ENCODE measurements at regions not wholly inside any gene's neighbourhood (a gene's known extent, or its start where the extent isn't known, plus 50 kb on each side); places are given as distances from the start of the nearest gene placed in this dataset.

- intact Hi-C loops (cut with micrococcal nuclease): no loop called here
- no peaks in the 10 kb centered on the region for H3K4me1 Mint-ChIP-seq (ENCODE audit: insufficient read depth, unreplicated experiment)
- TF ChIP-seq CTCF (IDR thresholded peaks at IDR 0.05; ENCODE audit: unreplicated experiment): no peak
- ChIA-PET POLR2A (interaction anchor here (0.7 kb wide), 1 partner anchor 24 kb away, joined by 4 read pairs; no protein-coding TSS in a partner anchor), CTCF (interaction anchor here (0.5 kb wide), 1 partner anchor 92 kb away, joined by 3 read pairs; no protein-coding TSS in a partner anchor)
- no peak overlapping the region for H3K4me3 Mint-ChIP-seq (ENCODE audit: unreplicated experiment)
- H3K9me3 Mint-ChIP-seq (ENCODE audit: unreplicated experiment): no peaks in the 10 kb centered on the region
- H3K36me3 Mint-ChIP-seq (ENCODE audit: insufficient read depth, unreplicated experiment): no peaks in the 10 kb centered on the region
- H3K27me3 Mint-ChIP-seq (ENCODE audit: insufficient read depth, unreplicated experiment): no peaks in the 10 kb centered on the region
- no peak for DNase-seq (ENCODE audit: unreplicated experiment)
- no peak overlapping the region for H3K27ac Mint-ChIP-seq (ENCODE audit: low read depth, unreplicated experiment)
- no TSS peak for BruUV-seq (replicated peaks)
Observed at GRCh38 chr7:124679586-124680225, 85.9 kb downstream of the GPR37 start.

DNA sequence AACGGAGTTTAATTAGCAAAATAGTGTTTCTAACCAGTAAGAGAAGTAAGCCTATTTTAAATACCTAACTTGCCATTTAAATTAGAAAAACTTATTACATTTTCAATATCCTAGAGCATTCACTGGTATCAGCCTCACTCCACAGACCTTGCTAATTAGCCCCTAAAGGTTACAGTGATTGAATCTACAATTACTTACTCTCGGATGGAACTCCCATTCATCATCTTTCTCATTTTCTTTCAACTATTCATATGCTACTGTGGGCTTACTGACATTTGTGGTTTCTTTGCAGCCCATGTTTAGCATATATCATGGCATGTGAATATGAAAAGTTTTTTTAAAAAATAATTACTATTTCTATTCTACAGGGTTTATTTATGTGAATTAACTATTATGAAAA is 86.4 kb downstream of the GPR37 start:
- Mint-ChIP-seq H3K4me3 (ENCODE audit: unreplicated experiment) (no peak overlapping the region), H3K9me3 (ENCODE audit: unreplicated experiment) (no peaks in the 10 kb centered on the region), H3K4me1 (ENCODE audit: insufficient read depth, unreplicated experiment) (no peaks in the 10 kb centered on the region), H3K36me3 (ENCODE audit: insufficient read depth, unreplicated experiment) (no peaks in the 10 kb centered on the region), H3K27ac (ENCODE audit: low read depth, unreplicated experiment) (no peak overlapping the region), H3K27me3 (ENCODE audit: insufficient read depth, unreplicated experiment) (no peaks in the 10 kb centered on the region)
- DNase-seq (ENCODE audit: unreplicated experiment): no peak
- no peak for TF ChIP-seq CTCF (IDR thresholded peaks at IDR 0.05; ENCODE audit: unreplicated experiment)
- POLR2A ChIA-PET: interaction anchor here (0.7 kb wide), 2 partner anchors 9 to 23 kb away, joined by 3 to 4 read pairs; no protein-coding TSS in a partner anchor
- intact Hi-C loops (cut with micrococcal nuclease): no loop called here
- BruUV-seq (replicated peaks): no TSS peak
- CTCF ChIA-PET: no interaction called here

GRCh38 chr7:124674451-124674850 is 91.1 kb downstream of the GPR37 start:
- no TSS peak for BruUV-seq (replicated peaks)
- no peak for DNase-seq (ENCODE audit: unreplicated experiment)
- intact Hi-C loops (cut with micrococcal nuclease): no loop called here
- CTCF ChIA-PET: interaction anchor here (0.7 kb wide), 1 partner anchor 120 kb away, joined by 3 read pairs; no protein-coding TSS in a partner anchor
- H3K4me1 Mint-ChIP-seq (ENCODE audit: insufficient read depth, unreplicated experiment): peaks cover 15% of the 10 kb centered on the region
- no peaks in the 10 kb centered on the region for H3K9me3 Mint-ChIP-seq (ENCODE audit: unreplicated experiment)
- POLR2A ChIA-PET: no interaction called here
- H3K27me3 Mint-ChIP-seq (ENCODE audit: insufficient read depth, unreplicated experiment): no peaks in the 10 kb centered on the region
- no peak overlapping the region for H3K27ac Mint-ChIP-seq (ENCODE audit: low read depth, unreplicated experiment)
- TF ChIP-seq CTCF (IDR thresholded peaks at IDR 0.05; ENCODE audit: unreplicated experiment): no peak
- no peaks in the 10 kb centered on the region for H3K36me3 Mint-ChIP-seq (ENCODE audit: insufficient read depth, unreplicated experiment)
- no peak overlapping the region for H3K4me3 Mint-ChIP-seq (ENCODE audit: unreplicated experiment)

DNA sequence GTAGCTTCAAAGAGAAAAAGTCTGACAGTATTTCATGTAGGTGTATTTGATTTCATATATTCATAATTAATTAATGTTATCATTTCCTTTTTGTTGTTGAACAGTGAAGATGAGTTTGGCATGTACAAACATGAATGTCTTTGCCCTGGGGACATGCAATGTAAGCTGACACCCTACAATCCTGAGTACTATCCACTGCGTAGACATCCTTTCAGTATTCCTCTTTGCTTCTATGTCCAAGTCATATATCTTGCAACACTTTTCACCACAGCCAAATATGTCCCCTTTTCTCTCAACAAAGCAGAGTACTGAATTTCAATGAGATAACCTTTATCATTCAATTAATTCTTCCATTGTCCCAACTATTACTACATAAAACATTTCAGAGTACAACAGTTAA is 93.6 kb downstream of the GPR37 start:
- peak; percentile 72 for DNase-seq (ENCODE audit: unreplicated experiment)
- Mint-ChIP-seq H3K27me3 (ENCODE audit: insufficient read depth, unreplicated experiment) (no peaks in the 10 kb centered on the region), H3K27ac (ENCODE audit: low read depth, unreplicated experiment) (peak overlapping the region; percentile 62), H3K4me3 (ENCODE audit: unreplicated experiment) (no peak overlapping the region), H3K36me3 (ENCODE audit: insufficient read depth, unreplicated experiment) (no peaks in the 10 kb centered on the region), H3K4me1 (ENCODE audit: insufficient read depth, unreplicated experiment) (peaks cover 20% of the 10 kb centered on the region), H3K9me3 (ENCODE audit: unreplicated experiment) (no peaks in the 10 kb centered on the region)
- no peak for TF ChIP-seq CTCF (IDR thresholded peaks at IDR 0.05; ENCODE audit: unreplicated experiment)
- intact Hi-C loops (cut with micrococcal nuclease): no loop called here
- ChIA-PET CTCF (no interaction called here), POLR2A (interaction anchor here (1.1 to 2.8 kb wide), 4 partner anchors 11 to 48 kb away, joined by 3 to 9 read pairs (median 6); no protein-coding TSS in a partner anchor)
- BruUV-seq (replicated peaks): no TSS peak

All from MCF 10A (cell line).